GM12865 (cell line): ENCODE measurements at regions not wholly inside any gene's neighbourhood (a gene's known extent, or its start where the extent isn't known, plus 50 kb on each side); places are given as distances from the start of the nearest gene placed in this dataset.

Source experiments
- DNase-seq: peaks from one replicate; pipeline ENCODE4 v3.0.0; 2010; ENCODE audit warnings: low read depth
- H3K4me3 ChIP-seq: 2 replicates; pipeline ENCODE4 v1.5.1; 2011; ENCODE audit warnings: mild to moderate bottlenecking, low read depth, low read length, control low read depth
- CTCF ChIP-seq: IDR thresholded peaks from 2 replicates; pipeline ENCODE4 v1.5.1; 2011; ENCODE audit warnings: low read length, control low read depth, low read depth, inconsistent platforms; ENCODE audit not compliant: insufficient read depth; ENCODE audit errors: missing control alignments

GRCh38 chr4:187332141-187332540 lies 608.5 kb upstream of the FAT1 start:
- H3K4me3 ChIP-seq, result no peak overlapping the region
- TF ChIP-seq CTCF, result no peak
- no peak for DNase-seq

GRCh38 chr4:187333151-187333550 lies 609.5 kb upstream of the FAT1 start:
- no peak overlapping the region for H3K4me3 ChIP-seq
- TF ChIP-seq CTCF, result no peak
- no peak for DNase-seq

- TF ChIP-seq CTCF, result no peak
- H3K4me3 ChIP-seq, result no peak overlapping the region
- no peak for DNase-seq
These were observed 611.7 kb upstream of the FAT1 start for GRCh38 chr4:187335339-187335738.

GRCh38 chr4:187354740-187355139 lies 631.1 kb upstream of the FAT1 start:
- DNase-seq, result no peak
- TF ChIP-seq CTCF, result no peak
- no peak overlapping the region for H3K4me3 ChIP-seq

GRCh38 chr4:187357045-187357643 lies 633.5 kb upstream of the FAT1 start:
- no peak overlapping the region for H3K4me3 ChIP-seq
- no peak for TF ChIP-seq CTCF
- no peak for DNase-seq

GRCh38 chr4:187357821-187358220 lies 634.2 kb upstream of the FAT1 start:
- no peak for DNase-seq
- H3K4me3 ChIP-seq, result no peak overlapping the region
- TF ChIP-seq CTCF, result no peak
